SK-N-SH (cell line): ENCODE measurements at regions not wholly inside any gene's neighbourhood (a gene's known extent, or its start where the extent isn't known, plus 50 kb on each side); places are given as distances from the start of the nearest gene placed in this dataset.

Experiments used
- CTCF ChIA-PET: fragments of 300-600, 350-600 bp; formaldehyde crosslinking; extraction: SDS; loops from one replicate; lab custom pipeline; 2021; lab: Yijun Ruan, JAX
- POLR2A ChIA-PET: fragments of 350-600 bp; sonication (Branson Sonifier 250); formaldehyde crosslinking; extraction: SDS; loops from one replicate; lab custom pipeline; 2020; ENCODE audit warnings: antibody characterized with exemption, inconsistent platforms; lab: Yijun Ruan, JAX
- DNase-seq: peaks from one replicate; pipeline ENCODE4 v3.0.0; 2012
- H2AFZ ChIP-seq: fragments of 200-600 bp; sonication (generic); 2 replicates; pipeline ENCODE4 v1.8.1; 2016; ENCODE audit warnings: antibody characterized with exemption, mild to moderate bottlenecking, low read depth
- H3F3A ChIP-seq: fragments of 200-600 bp; sonication (generic); replicated peaks from 2 replicates; pipeline ENCODE3; 2016; ENCODE audit warnings: antibody characterized with exemption, mild to moderate bottlenecking; ENCODE audit not compliant: insufficient read depth
- H3K27ac ChIP-seq, 2 experiments: fragments of 200-500 bp in 1 of 2; fragments of 200-600 bp in 1 of 2; sonication (Bioruptor generic) in 1 of 2; sonication (generic), shearing (Covaris generic) in 1 of 2; 2 replicates each; pipeline versions ENCODE4 v1.5.1 to v1.6.1; 2014 to 2016; ENCODE audit warnings: low read depth in 2 of 2, inconsistent platforms in 1 of 2, low read length in 1 of 2, mild to moderate bottlenecking in 1 of 2, mixed read lengths in 1 of 2
- H3K27me3 ChIP-seq: fragments of 200-600 bp; sonication (generic), shearing (Covaris generic); 2 replicates; pipeline ENCODE4 v1.6.1; 2016; ENCODE audit warnings: mixed run types; ENCODE audit not compliant: insufficient read depth
- H3K36me3 ChIP-seq, 2 experiments: fragments of 200-500 bp in 1 of 2; fragments of 200-600 bp in 1 of 2; sonication (Bioruptor generic) in 1 of 2; sonication (generic) in 1 of 2; replicated peaks in 1 of 2; 2 replicates each; pipeline versions ENCODE3 to v1.5.1; 2014 to 2016; ENCODE audit warnings: low read length in 1 of 2, mild to moderate bottlenecking in 1 of 2; ENCODE audit not compliant: insufficient read depth in 2 of 2, control insufficient read depth in 1 of 2
- H3K4me1 ChIP-seq, 2 experiments: fragments of 200-500 bp in 1 of 2; fragments of 200-600 bp in 1 of 2; sonication (Bioruptor generic) in 1 of 2; sonication (generic), shearing (Covaris generic) in 1 of 2; 2 replicates each; pipeline versions ENCODE4 v1.5.1 to v1.6.1; 2014 to 2016; ENCODE audit warnings: low read depth in 1 of 2, low read length in 1 of 2, mixed run types in 1 of 2; ENCODE audit not compliant: insufficient read depth in 2 of 2, control insufficient read depth in 1 of 2
- H3K4me2 ChIP-seq: fragments of 200-600 bp; sonication (generic), shearing (Covaris generic); 2 replicates; pipeline ENCODE4 v1.6.1; 2017; ENCODE audit warnings: mixed run types
- H3K4me3 ChIP-seq, 2 experiments: fragments of 200-500 bp in 1 of 2; fragments of 200-600 bp in 1 of 2; sonication (Bioruptor generic) in 1 of 2; sonication (generic), shearing (Covaris generic) in 1 of 2; 2 replicates each; pipeline versions ENCODE4 v1.5.1 to v1.8.1; 2014 to 2016; ENCODE audit warnings: low read depth in 2 of 2, inconsistent platforms in 1 of 2, low read length in 1 of 2, mild to moderate bottlenecking in 1 of 2, mixed read lengths in 1 of 2, moderate library complexity in 1 of 2
- H3K79me2 ChIP-seq: fragments of 200-600 bp; sonication (generic); 2 replicates; pipeline ENCODE4 v1.8.1; 2017; ENCODE audit warnings: mild to moderate bottlenecking; ENCODE audit not compliant: insufficient read depth
- H3K9ac ChIP-seq: fragments of 200-600 bp; sonication (generic); 2 replicates; pipeline ENCODE4 v1.6.1; 2017; ENCODE audit warnings: mixed run types
- H3K9me2 ChIP-seq: fragments of 200-600 bp; sonication (generic); 2 replicates; pipeline ENCODE4 v1.6.1; 2017; ENCODE audit warnings: mixed run types
- H3K9me3 ChIP-seq: fragments of 200-600 bp; sonication (generic); 2 replicates; pipeline ENCODE4 v1.6.1; 2017; ENCODE audit warnings: mixed run types, mild to moderate bottlenecking, moderate library complexity
- H4K20me1 ChIP-seq: fragments of 200-600 bp; sonication (generic); 2 replicates; pipeline ENCODE4 v1.6.1; 2017; ENCODE audit warnings: mild to moderate bottlenecking, mixed run types; ENCODE audit not compliant: insufficient read depth
- EP300 ChIP-seq, 2 experiments: IDR thresholded peaks; 2 replicates each; pipeline versions ENCODE4 v1.4.0 to v1.6.1; 2012; ENCODE audit warnings: borderline replicate concordance in 1 of 2, low read depth in 1 of 2, low read length in 1 of 2
- EZH2phosphoT487 ChIP-seq: fragments of 200-600 bp; sonication (generic); IDR thresholded peaks from 2 replicates; pipeline ENCODE4 v1.6.1; 2017; ENCODE audit warnings: low read depth, mixed run types, mild to moderate bottlenecking, antibody characterized with exemption, moderate library complexity, borderline replicate concordance
- FOSL2 ChIP-seq: IDR thresholded peaks from 2 replicates; pipeline ENCODE4 v1.4.0; 2012; ENCODE audit warnings: low read depth, mild to moderate bottlenecking, moderate library complexity, borderline replicate concordance
- FOXJ3 ChIP-seq: sonication (generic); formaldehyde crosslinking; IDR thresholded peaks from 2 replicates; pipeline ENCODE4 v1.5.1; 2020; ENCODE audit warnings: mild to moderate bottlenecking, missing genetic modification reagents
- FOXM1 ChIP-seq: IDR thresholded peaks from 2 replicates; pipeline ENCODE4 v1.4.0; 2012; ENCODE audit warnings: low read depth, mild to moderate bottlenecking
- MAX ChIP-seq: IDR thresholded peaks from 2 replicates; pipeline ENCODE4 v1.4.0; 2012; ENCODE audit warnings: low read depth
- MEF2A ChIP-seq: IDR thresholded peaks from 2 replicates; pipeline ENCODE4 v1.4.0; 2012; ENCODE audit warnings: low read depth, borderline replicate concordance
- NFIC ChIP-seq: IDR thresholded peaks from 2 replicates; pipeline ENCODE4 v1.4.0; 2012; ENCODE audit warnings: borderline replicate concordance
- POLR2AphosphoS5 ChIP-seq: IDR thresholded peaks from 2 replicates; pipeline ENCODE4 v1.6.1; 2012; ENCODE audit warnings: low read depth, low read length
- RAD21 ChIP-seq: IDR thresholded peaks from 2 replicates; pipeline ENCODE4 v1.6.1; 2012; ENCODE audit warnings: mild to moderate bottlenecking, low read length
- RCOR1 ChIP-seq: fragments of 150-350 bp; IDR thresholded peaks from 2 replicates; pipeline ENCODE4 v1.6.1; 2017; ENCODE audit warnings: antibody characterized with exemption, low read length
- RFX5 ChIP-seq: IDR thresholded peaks from 2 replicates; pipeline ENCODE4 v1.6.1; 2012; ENCODE audit warnings: mild to moderate bottlenecking, improper control_type of control experiment, low read length
- TCF12 ChIP-seq: IDR thresholded peaks from 2 replicates; pipeline ENCODE4 v1.4.0; 2012
- TEAD4 ChIP-seq: IDR thresholded peaks from 2 replicates; pipeline ENCODE4 v1.4.0; 2012; ENCODE audit warnings: mild to moderate bottlenecking, borderline replicate concordance; ENCODE audit not compliant: insufficient read depth
- YY1 ChIP-seq: IDR thresholded peaks from 2 replicates; pipeline ENCODE4 v1.4.0; 2012; ENCODE audit warnings: low read depth, mild to moderate bottlenecking
- ZBTB33 ChIP-seq: IDR thresholded peaks from 2 replicates; pipeline ENCODE4 v1.4.0; 2012; ENCODE audit warnings: low read depth, borderline replicate concordance
- WGBS: methylation state at CpG from one replicate; pipeline ENCODE4 v1.1.6; 2017; ENCODE audit warnings: low lambda C conversion rate; 5-methylcytosine and 5-hydroxymethylcytosine counted together
- TF ChIP-seq, protein P1 (sequence below): fragments of 200-600 bp; sonication (generic); IDR thresholded peaks from 2 replicates; pipeline ENCODE4 v1.6.1; 2017; ENCODE audit warnings: antibody characterized with exemption, mild to moderate bottlenecking, moderate library complexity

DNA sequence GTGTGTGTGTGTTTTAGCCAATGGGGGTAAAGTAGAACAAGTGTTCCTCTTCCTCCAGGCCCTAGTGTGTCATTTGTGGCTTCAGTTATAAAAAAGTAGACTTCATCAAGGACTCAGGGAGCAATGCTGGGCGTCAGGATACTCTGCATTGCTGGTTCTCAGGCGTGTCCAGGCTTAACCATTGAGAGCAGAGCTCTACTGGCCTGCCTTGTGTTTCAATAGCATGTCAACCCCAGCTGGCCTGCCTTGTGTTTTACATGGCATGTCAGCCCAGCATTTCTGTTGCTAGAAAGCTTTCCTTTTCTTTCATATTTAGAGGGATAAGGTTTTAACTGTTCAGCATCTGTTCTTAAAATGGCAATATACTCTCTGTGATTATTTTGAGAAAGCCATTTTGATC is 117.6 kb upstream of the TMPRSS15 start:
- Histone ChIP-seq H3K4me3 (no peak overlapping the region), H3F3A (no peaks in the 10 kb centered on the region), H3K9ac (no peak overlapping the region)
- no peak for TF ChIP-seq NFIC
- no peak for TF ChIP-seq ZBTB33
- no peak for TF ChIP-seq YY1
- no peak for TF ChIP-seq FOSL2
- no peak for TF ChIP-seq TEAD4
- no peak for TF ChIP-seq MAX
- no peak for TF ChIP-seq RCOR1
- TF ChIP-seq EP300 (IDR thresholded peaks at IDR 0.05; ENCODE audit: borderline replicate concordance in 1 of 2, low read depth in 1 of 2, low read length in 1 of 2), result no peak
- TF ChIP-seq RFX5, result no peak
- TF ChIP-seq EZH2phosphoT487, result no peak
- TF ChIP-seq, all 33 proteins: peak for 0
- Histone ChIP-seq H3K9me3 (no peaks in the 10 kb centered on the region), H3K79me2 (no peaks in the 10 kb centered on the region), H2AFZ (no peak overlapping the region), H3K9me2 (no peaks in the 10 kb centered on the region), H3K36me3 (no peaks in the 10 kb centered on the region), H3K4me1 (no peaks in the 10 kb centered on the region), H3K27me3 (no peaks in the 10 kb centered on the region), H3K4me2 (no peak overlapping the region), H4K20me1 (no peaks in the 10 kb centered on the region), H3K27ac (no peak overlapping the region)
- POLR2A ChIA-PET, result no interaction called here
- no peak for DNase-seq
- 5% methylated on average over 2 of the region's 2 CpGs for WGBS
- CTCF ChIA-PET, result interaction anchor here (1.5 kb wide), 1 partner anchor 21 kb away, joined by 3 read pairs; no protein-coding TSS in a partner anchor

GRCh38 chr21:18522181-18522972 is 118.8 kb upstream of the TMPRSS15 start:
- 8% methylated on average over 7 of the region's 7 CpGs for WGBS
- no peaks in the 10 kb centered on the region for H3K9me3 ChIP-seq
- H3K4me1 ChIP-seq, result no peaks in the 10 kb centered on the region
- no peak overlapping the region for H2AFZ ChIP-seq
- no peaks in the 10 kb centered on the region for H4K20me1 ChIP-seq
- no peaks in the 10 kb centered on the region for H3F3A ChIP-seq
- no peak overlapping the region for H3K4me2 ChIP-seq
- ChIA-PET POLR2A (no interaction called here), CTCF (no interaction called here)
- H3K9ac ChIP-seq, result no peak overlapping the region
- H3K79me2 ChIP-seq, result no peaks in the 10 kb centered on the region
- no peaks in the 10 kb centered on the region for H3K36me3 ChIP-seq
- no peak overlapping the region for H3K4me3 ChIP-seq
- no peak overlapping the region for H3K27ac ChIP-seq
- TF ChIP-seq FOXM1 (no peak), FOXJ3 (no peak), MEF2A (no peak), TCF12 (no peak), NFIC (no peak), RAD21 (peak; percentile 26; the same call in 1 of the 2 replicates), RFX5 (no peak), POLR2AphosphoS5 (no peak)
- TF ChIP-seq, protein P1, sequence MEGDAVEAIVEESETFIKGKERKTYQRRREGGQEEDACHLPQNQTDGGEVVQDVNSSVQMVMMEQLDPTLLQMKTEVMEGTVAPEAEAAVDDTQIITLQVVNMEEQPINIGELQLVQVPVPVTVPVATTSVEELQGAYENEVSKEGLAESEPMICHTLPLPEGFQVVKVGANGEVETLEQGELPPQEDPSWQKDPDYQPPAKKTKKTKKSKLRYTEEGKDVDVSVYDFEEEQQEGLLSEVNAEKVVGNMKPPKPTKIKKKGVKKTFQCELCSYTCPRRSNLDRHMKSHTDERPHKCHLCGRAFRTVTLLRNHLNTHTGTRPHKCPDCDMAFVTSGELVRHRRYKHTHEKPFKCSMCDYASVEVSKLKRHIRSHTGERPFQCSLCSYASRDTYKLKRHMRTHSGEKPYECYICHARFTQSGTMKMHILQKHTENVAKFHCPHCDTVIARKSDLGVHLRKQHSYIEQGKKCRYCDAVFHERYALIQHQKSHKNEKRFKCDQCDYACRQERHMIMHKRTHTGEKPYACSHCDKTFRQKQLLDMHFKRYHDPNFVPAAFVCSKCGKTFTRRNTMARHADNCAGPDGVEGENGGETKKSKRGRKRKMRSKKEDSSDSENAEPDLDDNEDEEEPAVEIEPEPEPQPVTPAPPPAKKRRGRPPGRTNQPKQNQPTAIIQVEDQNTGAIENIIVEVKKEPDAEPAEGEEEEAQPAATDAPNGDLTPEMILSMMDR, result peak; percentile 42
- DNase-seq, result no peak
- H3K9me2 ChIP-seq, result no peaks in the 10 kb centered on the region
- H3K27me3 ChIP-seq, result no peaks in the 10 kb centered on the region
